GM18517 (cell line): ENCODE measurements at regions not wholly inside any gene's neighbourhood (a gene's known extent, or its start where the extent isn't known, plus 50 kb on each side); places are given as distances from the start of the nearest gene placed in this dataset.
"Not testable (repeated sequence)": the region's sequence is repeated elsewhere in the genome, so short reads cannot be mapped to it uniquely, and the experiment has no call there.

Experiments
- ATAC-seq: cut with Tn5 transposase; IDR thresholded peaks from one replicate; pipeline ENCODE4 v1.9.1; 2021; ENCODE audit warnings: mild to moderate bottlenecking, moderate library complexity; ENCODE audit not compliant: unreplicated experiment

DNA sequence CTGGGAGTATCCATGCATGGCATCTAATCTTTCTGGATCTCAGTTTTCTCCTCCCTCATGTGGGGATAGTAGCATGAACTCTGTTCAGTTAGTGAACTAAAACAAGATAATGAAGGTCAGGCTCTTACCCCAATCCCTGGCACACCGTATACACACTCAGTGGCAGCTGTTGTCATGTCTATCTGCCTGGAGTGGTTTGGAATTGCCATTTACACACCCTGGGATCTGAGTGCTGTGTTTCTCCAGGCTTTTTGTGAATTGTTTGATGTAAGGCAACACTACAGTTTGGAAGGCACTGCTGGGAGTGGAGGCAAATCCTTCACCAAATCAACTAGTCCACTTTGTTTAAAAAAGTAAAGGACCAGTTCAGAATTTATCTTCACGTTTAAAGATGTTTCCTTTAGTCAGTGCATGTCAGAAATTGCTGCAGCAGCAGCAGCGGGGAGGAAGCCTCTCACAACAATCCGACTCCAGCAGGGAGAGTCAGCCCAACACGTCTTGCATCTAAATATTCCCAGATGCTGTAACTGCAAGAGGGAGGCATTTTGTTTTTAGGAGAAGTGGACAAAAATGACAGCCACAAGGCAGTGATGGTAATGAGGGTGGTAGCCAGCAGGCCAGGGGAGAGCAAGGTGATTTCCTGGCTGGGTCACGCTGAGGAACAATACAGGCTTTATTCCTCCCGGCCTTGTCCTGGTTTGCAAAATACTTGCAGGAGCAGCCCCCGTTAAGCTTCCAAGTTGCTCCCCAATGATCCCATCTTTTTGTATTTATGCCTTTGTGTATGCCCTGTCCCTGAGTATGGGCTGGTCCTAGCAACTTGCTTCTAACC, 128.5 kb upstream of the LRIG1 start:
- ATAC-seq = no peak

- no peak for ATAC-seq
Observed at GRCh38 chr3:66629982-66630368, 129.2 kb upstream of the LRIG1 start.

DNA sequence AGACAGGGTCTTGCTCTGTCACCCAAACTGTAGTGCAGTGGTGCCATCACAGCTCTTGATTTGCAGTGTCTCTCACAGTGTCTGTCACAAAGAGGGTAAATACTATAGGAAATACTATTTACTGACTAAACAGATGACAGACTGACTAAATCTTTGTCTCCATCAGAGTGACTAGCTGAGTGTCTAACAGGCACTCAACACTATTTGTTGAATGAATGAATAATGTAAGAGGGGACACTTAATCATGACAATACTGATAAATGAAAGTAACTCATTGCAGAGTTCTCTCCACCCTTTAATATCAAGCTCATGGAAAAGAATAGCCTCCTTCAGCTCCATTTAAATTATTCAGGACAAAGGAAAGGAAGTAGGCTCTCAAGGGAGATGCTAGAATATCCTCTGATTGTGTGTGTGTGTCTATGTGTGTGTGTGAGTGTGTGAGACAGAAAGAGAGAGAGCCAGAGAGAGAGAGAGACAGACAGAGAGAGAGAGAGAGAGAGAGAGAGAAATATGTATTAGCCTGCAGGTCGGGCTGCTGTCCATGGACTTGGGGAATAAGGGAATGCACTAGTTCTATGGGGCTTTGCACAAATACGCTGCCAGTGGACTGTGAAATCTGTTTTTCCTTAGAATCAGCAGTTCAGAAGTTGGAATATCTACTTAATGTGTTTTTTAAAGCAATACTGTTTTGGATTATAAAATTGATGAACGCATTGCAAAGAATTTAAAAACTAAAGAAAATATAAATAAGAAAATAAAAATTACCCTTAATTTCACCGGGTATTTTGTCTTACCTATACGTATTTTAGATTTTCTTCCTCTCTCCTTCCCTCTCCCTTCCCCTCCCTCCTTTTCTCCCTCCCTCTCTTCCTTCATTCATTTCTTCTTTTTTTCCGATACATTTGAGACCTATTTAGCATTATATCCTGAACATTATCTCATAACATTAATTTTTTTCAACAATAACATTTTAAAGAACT, 132.9 kb upstream of the LRIG1 start:
- ATAC-seq = no peak

GRCh38 chr3:66638717-66639116, 137.9 kb upstream of the LRIG1 start:
- ATAC-seq = no peak

DNA sequence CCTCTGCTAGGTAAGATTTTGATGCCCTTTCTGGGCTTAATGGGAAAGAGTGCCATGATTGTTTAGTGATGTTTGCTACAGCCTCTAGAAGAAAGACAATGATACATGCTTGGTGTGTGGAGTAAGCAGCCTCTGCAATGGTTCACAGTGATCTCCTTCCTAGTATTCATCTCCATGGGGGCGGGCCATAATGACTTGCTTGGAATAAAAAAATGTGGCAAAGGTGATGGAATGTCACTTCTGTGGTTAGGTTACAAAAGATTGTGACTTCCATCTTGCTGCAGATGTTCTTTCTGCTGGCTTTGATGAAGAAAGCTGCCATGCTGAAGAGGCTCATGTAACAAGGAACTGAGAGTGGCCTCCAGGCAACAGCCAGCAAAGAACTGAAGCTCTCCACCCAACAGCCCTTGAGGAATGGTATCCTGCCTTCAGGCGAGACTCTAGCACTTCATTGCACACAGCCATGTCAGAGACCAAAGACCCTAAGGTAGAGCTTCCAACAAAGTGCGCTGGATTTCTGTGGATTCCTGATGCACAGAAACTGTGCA, 139.1 kb upstream of the LRIG1 start:
- ATAC-seq = no peak

GRCh38 chr3:66642019-66642418, 141.2 kb upstream of the LRIG1 start:
- ATAC-seq = no peak

GRCh38 chr3:66642484-66642883, 141.7 kb upstream of the LRIG1 start:
- ATAC-seq = no peak

GRCh38 chr3:66644549-66644948, 143.7 kb upstream of the LRIG1 start:
- ATAC-seq = no peak

DNA sequence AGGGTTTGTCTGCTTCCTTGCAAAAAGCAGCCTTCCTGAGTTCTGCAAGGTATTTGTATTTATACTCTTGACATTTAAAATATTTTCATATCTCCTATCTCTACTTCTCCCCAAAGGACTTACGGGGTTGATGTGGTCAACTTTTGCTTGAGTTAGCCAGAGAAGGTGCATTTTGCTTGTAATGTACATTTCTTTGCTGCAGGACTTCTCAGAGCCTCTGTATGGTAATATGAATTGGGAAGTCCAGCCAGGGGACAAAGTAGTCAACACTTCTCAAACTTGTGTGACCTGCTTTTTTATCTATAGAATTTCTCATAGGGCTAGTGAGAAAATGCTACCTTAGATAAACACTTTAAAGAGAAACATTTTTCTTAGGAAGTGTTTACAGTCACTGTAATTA, 148.2 kb upstream of the LRIG1 start:
- ATAC-seq = no peak

- ATAC-seq = not testable (repeated sequence)
Observed at GRCh38 chr3:66651520-66651919, 150.7 kb upstream of the LRIG1 start.

- not testable (repeated sequence) for ATAC-seq
Observed at GRCh38 chr3:66652100-66652499, 151.3 kb upstream of the LRIG1 start.

- no peak for ATAC-seq
Observed at GRCh38 chr3:66655044-66655443, 154.2 kb upstream of the LRIG1 start.

DNA sequence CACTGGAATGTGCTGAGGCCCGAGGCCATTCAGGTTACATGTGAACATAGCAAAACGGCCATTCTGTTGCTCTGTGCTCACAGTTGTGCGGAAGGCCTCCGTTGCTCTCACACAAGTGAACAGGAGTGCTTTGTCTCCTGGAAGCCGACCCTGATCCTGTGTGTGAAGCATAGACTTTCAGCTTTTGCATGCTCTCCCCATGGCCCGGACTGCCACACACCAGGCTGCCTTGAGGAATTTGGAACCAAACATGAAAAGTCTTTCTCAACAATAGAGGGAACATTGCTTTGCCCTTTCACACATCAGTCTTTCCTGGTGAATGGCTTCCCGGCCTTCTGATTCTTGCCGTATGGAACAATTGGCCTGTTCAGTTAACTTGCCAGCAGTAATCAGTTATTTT, 154.8 kb upstream of the LRIG1 start:
- no peak for ATAC-seq

GRCh38 chr3:66656609-66657008, 155.8 kb upstream of the LRIG1 start:
- ATAC-seq = no peak

GRCh38 chr3:66659056-66659455, 158.2 kb upstream of the LRIG1 start:
- ATAC-seq = no peak

DNA sequence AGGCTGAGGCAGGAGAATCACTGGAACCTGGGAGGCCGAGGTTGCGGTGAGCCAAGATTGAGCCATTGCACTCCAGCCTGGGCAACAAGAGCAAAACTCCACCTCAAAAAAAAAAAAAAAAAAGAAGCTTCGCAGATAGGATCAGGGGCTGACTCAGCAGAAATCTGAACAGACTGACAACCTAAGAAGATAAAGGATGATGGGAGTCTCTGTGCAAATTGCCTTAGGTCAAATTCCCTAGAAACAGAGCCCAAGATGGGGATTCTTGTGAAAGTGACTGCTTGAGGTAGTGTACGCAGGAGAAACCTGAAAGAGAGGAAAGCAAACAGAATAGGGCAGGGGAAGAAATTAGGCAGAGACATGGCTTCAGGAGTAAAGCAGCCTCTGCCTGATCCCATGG, 160.8 kb upstream of the LRIG1 start:
- no peak for ATAC-seq

DNA sequence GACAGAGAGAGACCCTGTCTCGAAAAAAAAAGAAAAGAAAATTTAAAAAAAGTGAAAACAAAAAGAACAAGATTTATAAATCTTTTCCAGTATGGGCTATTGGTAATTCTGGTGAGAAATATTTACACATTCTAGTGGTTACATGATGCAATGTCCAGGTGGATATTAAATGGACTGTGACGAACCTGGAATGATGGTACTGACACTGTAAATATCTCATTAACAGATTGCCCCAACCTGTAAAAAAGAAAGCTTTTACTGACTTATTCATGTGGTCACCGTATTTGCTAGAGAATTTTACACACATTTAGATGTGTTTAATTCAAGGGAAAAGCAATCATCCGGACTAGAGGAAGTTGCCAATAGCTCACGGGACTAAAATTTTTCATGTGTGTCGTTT, 162.1 kb upstream of the LRIG1 start:
- ATAC-seq = no peak

GRCh38 chr3:66665021-66665695, 164.3 kb upstream of the LRIG1 start:
- ATAC-seq = no peak

GRCh38 chr3:66666362-66666761, 165.5 kb upstream of the LRIG1 start:
- ATAC-seq = no peak

DNA sequence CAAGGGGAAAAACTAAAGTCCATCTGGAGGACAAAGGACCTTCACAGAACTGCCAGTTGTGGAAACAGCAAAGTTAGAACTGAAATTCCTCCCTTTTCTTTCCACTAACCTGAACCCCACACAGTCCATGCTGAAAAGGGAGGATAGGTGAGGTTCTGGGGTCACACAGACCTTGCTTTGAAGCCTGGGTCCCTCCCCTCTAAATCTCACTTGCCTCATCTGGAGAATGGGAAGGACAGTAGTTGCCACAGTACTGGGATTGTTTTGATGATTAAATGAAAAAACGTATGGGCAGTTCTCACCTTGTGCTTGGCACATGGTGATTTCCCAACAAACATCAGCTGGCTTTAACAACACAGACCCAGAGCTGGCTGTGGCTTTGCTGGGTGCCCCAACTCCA, 166.4 kb upstream of the LRIG1 start:
- ATAC-seq = no peak

GRCh38 chr3:66671291-66671690, 170.5 kb upstream of the LRIG1 start:
- ATAC-seq = no peak
